ENCODE measurements at regions not wholly inside any gene's neighbourhood (a gene's known extent, or its start where the extent isn't known, plus 50 kb on each side); places are given as distances from the start of the nearest gene placed in this dataset.
A peak's percentile ranks its signal among the peaks of the same experiment; 100 is the strongest.

- no peak for DNase-seq (ENCODE audit: low spot score)
Observed at GRCh38 chr2:19677825-19678518, 223.8 kb downstream of the TTC32 start.

DNA sequence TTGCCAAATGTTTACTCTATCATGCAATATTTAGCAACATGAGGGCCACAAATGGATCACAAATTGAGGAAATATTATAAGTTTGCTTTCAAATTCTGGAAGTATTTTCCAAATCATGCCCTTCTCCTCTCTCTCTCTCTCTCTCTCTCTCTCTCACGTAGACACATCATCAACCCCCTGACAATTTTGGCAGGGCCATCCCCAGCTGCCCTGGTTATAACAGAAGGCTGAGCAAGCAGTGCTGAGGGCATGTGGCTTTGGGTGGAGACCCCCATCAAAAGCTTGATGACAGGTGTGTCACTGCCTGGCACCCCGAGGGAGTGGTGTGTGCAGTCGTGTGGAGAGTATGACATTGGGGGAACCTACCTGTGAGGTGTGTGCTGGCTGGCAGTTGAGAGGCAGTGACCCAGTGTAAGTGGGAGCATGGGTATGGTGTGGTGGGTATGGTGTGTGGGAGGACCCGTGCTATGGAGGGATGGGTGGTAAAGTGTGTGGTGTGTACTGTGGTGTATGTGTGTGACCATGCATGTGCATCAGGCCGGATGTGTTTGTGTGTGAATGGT is 224.5 kb downstream of the TTC32 start:
- no peak for DNase-seq (ENCODE audit: low spot score)

DNA sequence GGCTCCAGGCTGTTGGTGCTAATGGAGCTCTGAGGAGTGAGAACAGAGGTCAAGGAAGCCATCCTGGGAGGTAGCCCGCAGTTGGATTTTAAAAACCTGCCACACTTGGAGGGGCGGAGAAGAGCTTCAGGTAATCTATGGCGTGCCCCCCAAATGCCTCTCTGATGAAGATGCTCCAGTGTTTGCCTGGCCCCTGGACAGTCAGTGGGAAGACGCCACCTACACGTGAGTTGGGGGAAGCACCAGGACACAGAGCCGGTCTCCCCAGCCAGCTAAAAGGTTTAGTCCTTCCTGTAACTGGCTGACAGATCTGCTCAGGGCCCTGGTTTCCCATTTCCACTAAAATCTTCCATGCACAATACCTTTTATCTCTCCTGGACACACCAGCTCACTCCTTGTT is 225.0 kb downstream of the TTC32 start:
- DNase-seq (ENCODE audit: low spot score) = no peak

DNA sequence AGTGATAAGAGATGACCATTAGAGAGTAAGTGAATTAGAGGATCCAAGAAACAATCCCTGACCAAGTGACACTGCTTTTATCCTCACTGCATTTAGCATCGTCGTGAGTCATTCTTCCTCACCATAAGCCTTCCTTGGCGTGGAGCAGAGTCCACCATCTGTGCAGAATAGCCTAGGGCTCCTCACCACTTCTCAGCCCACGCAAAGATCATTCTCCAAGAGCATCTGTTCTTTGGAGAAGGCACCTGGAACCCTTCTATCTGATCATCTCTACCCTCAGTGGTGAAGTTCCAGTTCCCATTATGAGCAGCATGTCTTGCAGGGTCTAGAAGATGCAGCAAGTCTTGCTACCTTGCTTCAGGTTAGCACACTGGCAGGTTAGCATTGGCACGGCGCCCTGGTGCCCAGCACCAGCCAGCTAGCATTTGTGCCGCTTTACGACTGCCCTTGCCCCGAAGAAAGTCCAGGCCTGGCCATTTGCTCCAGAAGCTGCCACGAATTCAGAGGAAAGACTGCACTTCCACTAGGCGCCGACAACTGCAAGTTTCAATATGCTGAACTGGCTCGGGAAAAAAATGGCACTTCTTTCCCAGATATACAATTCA is 225.8 kb downstream of the TTC32 start:
- peak; percentile 78 for DNase-seq (ENCODE audit: low spot score)

- peak; percentile 34 for DNase-seq (ENCODE audit: low spot score)
Observed at GRCh38 chr2:19675003-19675629, 226.7 kb downstream of the TTC32 start.

- DNase-seq (ENCODE audit: low spot score) = peak; percentile 53
Observed at GRCh38 chr2:19674051-19675002, 227.5 kb downstream of the TTC32 start.

GRCh38 chr2:19673213-19673791 is 228.5 kb downstream of the TTC32 start:
- peak; percentile 55 for DNase-seq (ENCODE audit: low spot score)

DNA sequence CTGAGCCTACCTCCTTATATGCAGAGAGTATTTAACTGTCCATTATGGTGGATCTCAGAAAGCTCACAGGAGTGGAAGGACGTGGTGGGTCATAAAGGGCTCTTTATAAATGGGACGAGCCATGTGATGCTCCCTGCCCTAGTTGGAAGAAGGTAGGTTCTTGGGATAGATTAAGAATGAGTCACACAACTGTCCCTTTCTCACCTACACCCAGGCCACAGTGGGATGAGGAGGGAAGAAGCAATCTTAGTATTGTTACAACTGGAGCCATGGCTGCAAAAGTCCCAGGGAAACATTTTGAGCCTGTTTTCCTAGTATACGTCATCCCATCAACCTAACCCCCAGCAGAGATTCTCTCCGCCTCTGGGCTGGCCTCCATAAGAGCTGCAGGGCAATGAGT is 229.9 kb downstream of the TTC32 start:
- no peak for DNase-seq (ENCODE audit: low spot score)

- no peak for DNase-seq (ENCODE audit: low spot score)
Observed at GRCh38 chr2:19671311-19671710, 230.5 kb downstream of the TTC32 start.

GRCh38 chr2:19670303-19670702 is 231.5 kb downstream of the TTC32 start:
- no peak for DNase-seq (ENCODE audit: low spot score)

- no peak for DNase-seq (ENCODE audit: low spot score)
Observed at GRCh38 chr2:19669559-19669958, 232.2 kb downstream of the TTC32 start.

- DNase-seq (ENCODE audit: low spot score) = no peak
Observed at GRCh38 chr2:19669126-19669525, 232.7 kb downstream of the TTC32 start.

GRCh38 chr2:19667536-19667949 is 234.2 kb downstream of the TTC32 start:
- no peak for DNase-seq (ENCODE audit: low spot score)

DNA sequence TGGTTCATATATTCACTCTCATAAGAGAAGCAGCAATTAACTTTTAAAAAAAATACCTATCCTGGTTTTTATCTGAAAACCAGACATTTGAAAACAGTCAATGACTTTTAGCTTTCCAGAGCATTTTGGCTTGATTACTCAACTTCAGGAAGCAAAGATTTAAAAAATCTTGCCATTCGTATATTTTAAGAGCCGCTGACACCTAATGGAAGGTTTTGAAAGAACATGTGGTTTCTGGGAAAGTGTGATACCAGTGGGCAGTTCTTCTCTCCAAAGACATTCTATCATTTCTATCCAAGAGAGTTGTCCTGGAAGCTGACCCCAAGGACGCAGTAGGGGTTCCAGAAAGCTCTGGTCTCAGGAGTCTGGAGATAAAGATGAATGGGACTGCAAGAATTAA is 234.7 kb downstream of the TTC32 start:
- DNase-seq (ENCODE audit: low spot score) = peak; percentile 30

DNA sequence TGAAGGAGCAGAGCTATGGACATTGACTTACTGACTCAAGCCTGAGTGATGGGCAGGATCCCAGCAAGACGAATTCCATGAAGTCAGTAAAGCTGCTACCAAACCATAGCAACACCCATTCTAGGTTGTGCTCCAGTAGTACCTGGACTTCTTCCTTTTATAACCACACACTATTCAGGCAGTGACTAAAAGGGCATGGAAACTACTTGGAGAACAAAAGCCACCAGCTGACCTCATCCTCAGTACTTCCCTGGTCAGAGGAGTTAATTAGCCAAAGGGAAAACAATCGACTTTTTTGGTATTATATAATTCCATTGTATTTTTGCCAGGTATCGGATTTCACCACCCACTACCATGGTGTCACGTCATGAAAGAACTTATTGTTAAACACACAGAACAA is 237.1 kb downstream of the TTC32 start:
- peak; percentile 22 for DNase-seq (ENCODE audit: low spot score)

GRCh38 chr2:19659024-19659792 is 242.6 kb downstream of the TTC32 start:
- no peak for DNase-seq (ENCODE audit: low spot score)

GRCh38 chr2:19656011-19656410 is 245.8 kb downstream of the TTC32 start:
- no peak for DNase-seq (ENCODE audit: low spot score)

GRCh38 chr2:19654310-19655090 is 247.3 kb downstream of the TTC32 start:
- DNase-seq (ENCODE audit: low spot score) = no peak

DNA sequence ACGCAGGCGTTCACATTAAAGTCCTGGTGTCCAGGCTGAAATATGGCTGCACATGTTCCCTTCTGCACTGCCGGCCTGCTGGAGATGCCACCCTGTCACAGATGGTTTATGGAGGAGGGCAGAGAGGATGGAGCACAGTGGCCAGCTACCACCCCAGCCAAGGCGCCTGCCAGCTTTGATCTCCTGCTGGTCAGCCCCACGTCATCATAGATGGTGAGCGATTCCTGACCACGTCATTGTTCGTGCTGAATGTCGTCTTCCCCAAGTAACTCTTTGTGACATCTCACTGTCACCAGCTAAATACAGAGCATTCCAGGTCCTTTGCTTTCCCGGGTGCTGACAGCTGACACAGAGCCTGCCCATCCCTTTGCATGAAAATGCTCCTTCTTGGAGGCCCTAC is 248.3 kb downstream of the TTC32 start:
- DNase-seq (ENCODE audit: low spot score) = no peak

- DNase-seq (ENCODE audit: low spot score) = no peak
Observed at GRCh38 chr2:19652811-19653210, 249.0 kb downstream of the TTC32 start.
